GM23248 (cell line): ENCODE measurements at regions not wholly inside any gene's neighbourhood (a gene's known extent, or its start where the extent isn't known, plus 50 kb on each side); places are given as distances from the start of the nearest gene placed in this dataset.

Experiments used
- DNase-seq: peaks from one replicate; pipeline ENCODE4 v3.0.0-alpha.2; 2015
- H2AFZ ChIP-seq: fragments of 200-600 bp; sonication (generic); 2 replicates; pipeline ENCODE4 v1.6.1; 2016; ENCODE audit warnings: antibody characterized with exemption
- H3F3A ChIP-seq: fragments of 200-600 bp; sonication (generic); 2 replicates; pipeline ENCODE4 v1.6.1; 2016; ENCODE audit warnings: mild to moderate bottlenecking, antibody characterized with exemption, mixed run types; ENCODE audit not compliant: insufficient read depth
- H3K27ac ChIP-seq: fragments of 200-600 bp; sonication (generic); 2 replicates; pipeline ENCODE4 v1.5.1; 2016; ENCODE audit warnings: mild to moderate bottlenecking
- H3K27me3 ChIP-seq: fragments of 200-600 bp; sonication (generic); replicated peaks from 2 replicates; pipeline ENCODE4 v1.6.1; 2016; ENCODE audit warnings: mild to moderate bottlenecking; ENCODE audit not compliant: insufficient read depth
- H3K36me3 ChIP-seq: fragments of 200-600 bp; sonication (generic); 2 replicates; pipeline ENCODE4 v1.6.1; 2016; ENCODE audit warnings: low read depth, mild to moderate bottlenecking
- H3K4me1 ChIP-seq: fragments of 200-600 bp; sonication (generic); 2 replicates; pipeline ENCODE4 v1.6.1; 2016; ENCODE audit warnings: mild to moderate bottlenecking; ENCODE audit not compliant: insufficient read depth
- H3K4me2 ChIP-seq: fragments of 200-600 bp; sonication (generic); one replicate; pipeline ENCODE4 v1.6.1; 2016; ENCODE audit warnings: mild to moderate bottlenecking; ENCODE audit not compliant: unreplicated experiment
- H3K4me3 ChIP-seq: fragments of 200-600 bp; sonication (generic); 2 replicates; pipeline ENCODE4 v1.5.1; 2016; ENCODE audit warnings: mild to moderate bottlenecking
- H3K79me2 ChIP-seq: fragments of 200-600 bp; sonication (generic); 2 replicates; pipeline ENCODE4 v1.6.1; 2016; ENCODE audit warnings: mild to moderate bottlenecking; ENCODE audit not compliant: insufficient read depth
- H3K9ac ChIP-seq: fragments of 200-600 bp; sonication (generic); 2 replicates; pipeline ENCODE4 v1.6.1; 2016; ENCODE audit warnings: mild to moderate bottlenecking
- H3K9me2 ChIP-seq: fragments of 200-600 bp; sonication (generic); 2 replicates; pipeline ENCODE4 v1.6.1; 2016; ENCODE audit warnings: mixed run types, mild to moderate bottlenecking, moderate library complexity; ENCODE audit not compliant: insufficient read depth
- H3K9me3 ChIP-seq: fragments of 200-600 bp; sonication (generic); one replicate; pipeline ENCODE4 v1.6.1; 2017; ENCODE audit warnings: low read depth
- H4K20me1 ChIP-seq: fragments of 200-600 bp; sonication (generic); 2 replicates; pipeline ENCODE4 v1.6.0; 2016; ENCODE audit not compliant: insufficient read depth
- EZH2 ChIP-seq: fragments of 200-600 bp; sonication (generic); IDR thresholded peaks from 2 replicates; pipeline ENCODE4 v1.6.1; 2018; ENCODE audit warnings: antibody characterized with exemption, mild to moderate bottlenecking; ENCODE audit not compliant: insufficient read depth, poor library complexity, severe bottlenecking
- EZH2phosphoT487 ChIP-seq: fragments of 200-600 bp; sonication (generic); IDR thresholded peaks from 2 replicates; pipeline ENCODE4 v1.6.1; 2018; ENCODE audit warnings: antibody characterized with exemption, moderate library complexity, mild to moderate bottlenecking, low read depth; ENCODE audit not compliant: insufficient read depth
- WGBS, 2 experiments: methylation state at CpG; one replicate each; pipeline ENCODE4 v1.1.6; 2015 to 2017; ENCODE audit warnings: low lambda C conversion rate in 2 of 2, low coverage in 1 of 2; ENCODE audit errors: missing lambda C conversion rate in 2 of 2; 5-methylcytosine and 5-hydroxymethylcytosine counted together
- in situ Hi-C: fragments of 300-500 bp; cut with MboI; formaldehyde crosslinking; loops from 2 replicates; pipeline ENCODE4 v1.15.0; 2020

DNA sequence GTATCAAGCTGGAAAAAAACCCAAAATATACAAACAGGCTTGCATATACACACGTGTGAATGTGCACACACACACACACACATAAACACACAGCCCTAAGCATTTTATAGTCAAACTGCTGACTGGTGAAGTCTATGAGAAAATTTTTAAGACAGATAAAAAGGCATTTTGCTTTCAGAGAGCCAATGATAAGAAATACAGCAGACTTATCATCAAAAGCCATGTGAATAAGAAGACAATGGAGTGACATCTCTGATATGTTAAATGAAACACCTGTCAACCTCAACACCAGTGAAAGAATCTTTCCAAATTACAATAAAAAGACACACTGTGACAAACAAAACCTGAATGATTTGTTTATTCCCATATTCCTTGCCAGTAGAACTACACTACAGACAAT, 233.3 kb downstream of the CDH9 start:
- Histone ChIP-seq H3K4me1 (no peaks in the 10 kb centered on the region), H3K27ac (no peak overlapping the region), H3K9ac (no peak overlapping the region), H3K36me3 (no peaks in the 10 kb centered on the region), H3F3A (no peaks in the 10 kb centered on the region), H3K79me2 (no peaks in the 10 kb centered on the region), H4K20me1 (no peaks in the 10 kb centered on the region), H2AFZ (no peak overlapping the region), H3K9me2 (no peaks in the 10 kb centered on the region), H3K4me2 (no peak overlapping the region), H3K9me3 (peaks cover 4% of the 10 kb centered on the region), H3K27me3 (no peaks in the 10 kb centered on the region), H3K4me3 (no peak overlapping the region)
- 0 to 3% methylated on average over 1 of the region's 1 CpG for WGBS, 2 experiments
- DNase-seq = no peak
- TF ChIP-seq EZH2phosphoT487 = no peak
- TF ChIP-seq EZH2 = no peak
- in situ Hi-C loops = no loop called here

DNA sequence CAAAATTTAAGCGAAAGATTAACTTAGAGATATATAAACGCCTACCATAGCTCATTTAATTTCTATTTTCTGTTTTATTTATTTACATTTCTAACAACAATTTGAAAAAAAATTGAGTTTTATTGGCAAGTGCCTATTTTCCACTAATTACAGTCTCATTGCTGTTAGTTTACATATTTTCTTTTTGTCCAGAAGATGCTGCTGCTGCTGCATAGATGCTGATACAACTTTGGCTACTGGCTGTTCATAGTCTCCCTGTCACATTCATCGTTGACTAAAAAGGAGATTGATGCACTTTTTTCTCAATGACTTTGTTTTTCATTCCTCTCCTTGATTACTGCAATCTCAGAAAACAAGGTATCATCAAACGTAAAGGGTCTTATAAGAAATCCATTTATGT, 235.4 kb downstream of the CDH9 start:
- H3K36me3 ChIP-seq = no peaks in the 10 kb centered on the region
- in situ Hi-C loops = no loop called here
- WGBS, 2 experiments = 6 to 8% methylated on average over 4 of the region's 4 CpGs
- DNase-seq = no peak
- no peaks in the 10 kb centered on the region for H3F3A ChIP-seq
- no peak overlapping the region for H3K9ac ChIP-seq
- H3K79me2 ChIP-seq = no peaks in the 10 kb centered on the region
- peaks cover 4% of the 10 kb centered on the region for H3K9me3 ChIP-seq
- no peaks in the 10 kb centered on the region for H3K9me2 ChIP-seq
- no peaks in the 10 kb centered on the region for H4K20me1 ChIP-seq
- H3K4me2 ChIP-seq = no peak overlapping the region
- H2AFZ ChIP-seq = no peak overlapping the region
- no peak for TF ChIP-seq EZH2phosphoT487
- no peak for TF ChIP-seq EZH2
- H3K4me1 ChIP-seq = no peaks in the 10 kb centered on the region
- no peaks in the 10 kb centered on the region for H3K27me3 ChIP-seq
- H3K4me3 ChIP-seq = no peak overlapping the region
- no peak overlapping the region for H3K27ac ChIP-seq

GRCh38 chr5:26791433-26791832, 247.0 kb downstream of the CDH9 start:
- no peaks in the 10 kb centered on the region for H3K9me3 ChIP-seq
- H4K20me1 ChIP-seq = no peaks in the 10 kb centered on the region
- in situ Hi-C loops = no loop called here
- TF ChIP-seq EZH2 = no peak
- no peak for TF ChIP-seq EZH2phosphoT487
- no peak for DNase-seq
- H3K4me1 ChIP-seq = no peaks in the 10 kb centered on the region
- H3K27ac ChIP-seq = no peak overlapping the region
- WGBS, 2 experiments = 37 to 60% methylated on average over 1 of the region's 1 CpG
- no peaks in the 10 kb centered on the region for H3K9me2 ChIP-seq
- no peak overlapping the region for H3K9ac ChIP-seq
- no peaks in the 10 kb centered on the region for H3K36me3 ChIP-seq
- H3K4me2 ChIP-seq = no peak overlapping the region
- no peak overlapping the region for H3K4me3 ChIP-seq
- no peak overlapping the region for H2AFZ ChIP-seq
- H3K79me2 ChIP-seq = no peaks in the 10 kb centered on the region
- H3F3A ChIP-seq = no peaks in the 10 kb centered on the region
- H3K27me3 ChIP-seq = no peaks in the 10 kb centered on the region

DNA sequence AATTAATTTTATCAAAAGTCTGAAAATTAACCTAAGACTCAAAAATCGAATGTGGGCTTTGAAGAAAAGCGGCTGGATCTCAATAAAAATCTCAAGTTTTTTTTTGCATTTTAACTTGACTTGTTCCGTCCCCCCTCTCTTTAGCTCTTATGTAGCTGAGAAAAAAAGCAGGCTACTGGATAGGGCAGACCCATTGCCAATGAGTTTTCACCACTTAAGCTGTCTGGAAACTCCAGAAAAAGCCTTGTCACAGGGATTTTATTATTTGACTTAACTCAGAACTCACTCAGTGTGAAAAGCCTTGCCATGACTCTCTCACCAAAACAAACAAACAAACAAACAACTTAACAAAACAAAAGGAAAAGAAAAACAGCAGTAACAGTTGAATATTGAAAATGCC, 247.4 kb downstream of the CDH9 start:
- no peak for TF ChIP-seq EZH2
- no peak for TF ChIP-seq EZH2phosphoT487
- WGBS, 2 experiments = 2 to 3% methylated on average over 3 of the region's 3 CpGs
- Histone ChIP-seq H3K79me2 (no peaks in the 10 kb centered on the region), H3K4me3 (no peak overlapping the region), H3K4me1 (no peaks in the 10 kb centered on the region), H3K9ac (no peak overlapping the region), H2AFZ (no peak overlapping the region), H3K4me2 (no peak overlapping the region), H3K27ac (no peak overlapping the region), H3K36me3 (no peaks in the 10 kb centered on the region), H3K9me2 (no peaks in the 10 kb centered on the region), H3K9me3 (peaks cover 2% of the 10 kb centered on the region), H4K20me1 (no peaks in the 10 kb centered on the region), H3K27me3 (no peaks in the 10 kb centered on the region), H3F3A (no peaks in the 10 kb centered on the region)
- in situ Hi-C loops = no loop called here
- DNase-seq = no peak

DNA sequence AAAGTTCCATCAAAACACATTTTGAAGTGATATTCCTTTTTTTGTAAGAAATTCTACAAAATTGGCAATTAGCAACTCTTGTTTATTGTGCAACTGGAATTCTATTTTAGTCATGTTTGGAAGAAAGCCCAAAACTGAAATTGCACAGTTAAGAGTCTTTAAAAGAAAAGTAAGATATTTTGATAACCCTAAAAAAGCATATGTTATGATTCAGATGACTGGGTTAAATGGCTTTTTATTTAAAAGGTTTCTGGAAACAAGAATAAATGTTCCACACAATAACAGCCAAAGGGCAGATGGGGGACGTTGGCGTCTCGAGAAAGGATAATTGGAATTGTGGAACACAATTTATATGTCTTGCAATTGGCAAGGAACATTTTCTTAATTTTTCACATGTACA, 275.2 kb downstream of the CDH9 start:
- no peaks in the 10 kb centered on the region for H3K4me1 ChIP-seq
- H3K79me2 ChIP-seq = no peaks in the 10 kb centered on the region
- H4K20me1 ChIP-seq = no peaks in the 10 kb centered on the region
- no peak overlapping the region for H2AFZ ChIP-seq
- H3K4me3 ChIP-seq = no peak overlapping the region
- H3K9ac ChIP-seq = no peak overlapping the region
- in situ Hi-C loops = no loop called here
- H3K36me3 ChIP-seq = no peaks in the 10 kb centered on the region
- H3K9me2 ChIP-seq = no peaks in the 10 kb centered on the region
- H3K27ac ChIP-seq = no peak overlapping the region
- 11 to 25% methylated on average over 3 of the region's 3 CpGs for WGBS, 2 experiments
- TF ChIP-seq EZH2phosphoT487 = no peak
- TF ChIP-seq EZH2 = no peak
- no peaks in the 10 kb centered on the region for H3K27me3 ChIP-seq
- no peak overlapping the region for H3K4me2 ChIP-seq
- H3K9me3 ChIP-seq = no peaks in the 10 kb centered on the region
- no peak for DNase-seq
- H3F3A ChIP-seq = no peaks in the 10 kb centered on the region
